Liver (tissue), 8 donors: ENCODE measurements at regions not wholly inside any gene's neighbourhood (a gene's known extent, or its start where the extent isn't known, plus 50 kb on each side); places are given as distances from the start of the nearest gene placed in this dataset.
"Not testable (repeated sequence)": the region's sequence is repeated elsewhere in the genome, so short reads cannot be mapped to it uniquely, and the experiment has no call there.

ENCODE experiments used
- DNase-seq: peaks from one replicate; pipeline ENCODE4 v3.0.0-alpha.2; 2017; ENCODE audit warnings: low spot score
- H3K27ac ChIP-seq, 2 donors: one replicate each; pipeline ENCODE4 v1.7.0; 2013; ENCODE audit warnings: inconsistent platforms in 2 of 2, low read length in 2 of 2, control low read depth in 1 of 2, low read depth in 1 of 2, mild to moderate bottlenecking in 1 of 2
- H3K27me3 ChIP-seq, 4 donors: one replicate each; pipeline versions ENCODE4 v1.6.1 to v1.7.0; 2013; ENCODE audit warnings: low read length in 3 of 4, inconsistent platforms in 1 of 4, mild to moderate bottlenecking in 1 of 4, moderate library complexity in 1 of 4; ENCODE audit not compliant: control insufficient read depth in 4 of 4, insufficient read depth in 4 of 4
- H3K36me3 ChIP-seq, 4 donors: one replicate each; pipeline versions ENCODE4 v1.6.1 to v1.7.0; 2013; ENCODE audit warnings: low read length in 3 of 4, mild to moderate bottlenecking in 3 of 4, low read depth in 1 of 4, moderate library complexity in 1 of 4; ENCODE audit not compliant: control insufficient read depth in 4 of 4, insufficient read depth in 3 of 4
- H3K4me1 ChIP-seq, 4 donors: one replicate each; pipeline versions ENCODE4 v1.6.1 to v1.7.0; 2013; ENCODE audit warnings: low read length in 3 of 4, mild to moderate bottlenecking in 3 of 4, moderate library complexity in 1 of 4; ENCODE audit not compliant: control insufficient read depth in 4 of 4, insufficient read depth in 4 of 4
- H3K4me3 ChIP-seq, 3 donors: one replicate each; pipeline versions ENCODE4 v1.6.1 to v1.7.0; 2013; ENCODE audit warnings: low read length in 3 of 3, control low read depth in 1 of 3, low read depth in 1 of 3, mild to moderate bottlenecking in 1 of 3
- H3K9ac ChIP-seq, 2 donors: one replicate each; pipeline ENCODE4 v1.7.0; 2013; ENCODE audit warnings: low read length in 2 of 2, mild to moderate bottlenecking in 2 of 2, moderate library complexity in 2 of 2, control low read depth in 1 of 2, low read depth in 1 of 2
- H3K9me3 ChIP-seq, 4 donors: one replicate each; pipeline versions ENCODE4 v1.6.1 to v1.7.0; 2013; ENCODE audit warnings: low read length in 3 of 4; ENCODE audit not compliant: control insufficient read depth in 4 of 4
- CTCF ChIP-seq: fragments of 150-350 bp; IDR thresholded peaks from 2 replicates; pipeline ENCODE4 v1.5.1; 2017; ENCODE audit warnings: improper control_type of control experiment, low read depth, low read length; ENCODE audit not compliant: missing input control
- FOXA1 ChIP-seq: IDR thresholded peaks from 2 replicates; pipeline ENCODE4 v1.6.1; 2016; ENCODE audit warnings: antibody characterized with exemption
- FOXA2 ChIP-seq: IDR thresholded peaks from 2 replicates; pipeline ENCODE4 v1.6.1; 2016; ENCODE audit warnings: antibody characterized with exemption
- GABPA ChIP-seq, 2 donors: IDR thresholded peaks in 1 of 2; conservative IDR thresholded peaks in 1 of 2; 2 replicates each; pipeline ENCODE4 v1.6.1; 2016; ENCODE audit warnings: antibody characterized with exemption in 2 of 2, mild to moderate bottlenecking in 1 of 2, moderate library complexity in 1 of 2
- HNF4A ChIP-seq, 2 donors: conservative IDR thresholded peaks; 2 replicates each; pipeline ENCODE4 v1.6.1; 2016; ENCODE audit warnings: antibody characterized with exemption in 2 of 2, mild to moderate bottlenecking in 2 of 2
- HNF4G ChIP-seq: IDR thresholded peaks from 2 replicates; pipeline ENCODE4 v1.6.1; 2016; ENCODE audit warnings: antibody characterized with exemption
- JUND ChIP-seq, 2 donors: IDR thresholded peaks; 2 replicates each; pipeline ENCODE4 v1.6.1; 2016; ENCODE audit warnings: antibody characterized with exemption in 2 of 2
- MAX ChIP-seq: IDR thresholded peaks from 2 replicates; pipeline ENCODE4 v1.6.1; 2016; ENCODE audit warnings: antibody characterized with exemption
- NR2F2 ChIP-seq: IDR thresholded peaks from 2 replicates; pipeline ENCODE4 v1.6.1; 2016; ENCODE audit warnings: antibody characterized with exemption
- RAD21 ChIP-seq, 2 donors: IDR thresholded peaks; 2 replicates each; pipeline ENCODE4 v1.6.1; 2016; ENCODE audit warnings: antibody characterized with exemption in 2 of 2, mild to moderate bottlenecking in 2 of 2
- REST ChIP-seq: IDR thresholded peaks from 2 replicates; pipeline ENCODE4 v1.6.1; 2016; ENCODE audit warnings: antibody characterized with exemption, mild to moderate bottlenecking
- RXRA ChIP-seq, 2 donors: IDR thresholded peaks; 2 replicates each; pipeline ENCODE4 v1.6.1; 2017 to 2018; ENCODE audit warnings: antibody characterized with exemption in 2 of 2, mild to moderate bottlenecking in 1 of 2
- SP1 ChIP-seq: IDR thresholded peaks from 2 replicates; pipeline ENCODE4 v1.6.1; 2018; ENCODE audit warnings: antibody characterized with exemption, mild to moderate bottlenecking
- TAF1 ChIP-seq: conservative IDR thresholded peaks from 2 replicates; pipeline ENCODE4 v1.6.1; 2016; ENCODE audit warnings: antibody characterized with exemption, mild to moderate bottlenecking
- YY1 ChIP-seq: IDR thresholded peaks from 2 replicates; pipeline ENCODE4 v1.6.1; 2016; ENCODE audit warnings: antibody characterized with exemption, mild to moderate bottlenecking
- ZBTB33 ChIP-seq: IDR thresholded peaks from 2 replicates; pipeline ENCODE4 v1.6.1; 2016; ENCODE audit warnings: antibody characterized with exemption
- WGBS: extraction: QIAGEN DNeasy Blood & Tissue Kit; methylation state at CpG from one replicate; pipeline ENCODE4 v1.1.7; 2013; 5-methylcytosine and 5-hydroxymethylcytosine counted together
- donor health status: healthy.
- donor health status: healthy.
- donor health status: healthy.
- donor health status: healthy.
- donor health status: healthy.

GRCh38 chr4:116151371-116151770, 934.0 kb downstream of the TRAM1L1 start:
- H3K27ac ChIP-seq, H3K4me1 ChIP-seq, H3K27me3 ChIP-seq, DNase-seq, H3K4me3 ChIP-seq, H3K36me3 ChIP-seq, H3K9ac ChIP-seq, H3K9me3 ChIP-seq: not testable (repeated sequence)
- 86% methylated on average over 9 of the region's 9 CpGs for WGBS

GRCh38 chr4:116150152-116150551, 935.2 kb downstream of the TRAM1L1 start:
- Histone ChIP-seq H3K4me1 (no peaks in the 10 kb centered on the region), H3K4me3 (no peak overlapping the region), H3K9me3 (no peaks in the 10 kb centered on the region), H3K27ac (no peak overlapping the region), H3K9ac (no peak overlapping the region), H3K27me3 (no peaks in the 10 kb centered on the region), H3K36me3 (no peaks in the 10 kb centered on the region)
- TF ChIP-seq SP1 (no peak), ZBTB33 (no peak), FOXA2 (no peak), NR2F2 (no peak), GABPA (IDR thresholded peaks at IDR 0.05 in 1 of 2, conservative IDR thresholded peaks at IDR 0.05 in 1 of 2) (no peak), CTCF (no peak), RXRA (IDR thresholded peaks at IDR 0.05) (no peak), JUND (IDR thresholded peaks at IDR 0.05) (no peak), RAD21 (IDR thresholded peaks at IDR 0.05) (no peak), TAF1 (no peak), MAX (no peak), HNF4G (no peak), HNF4A (conservative IDR thresholded peaks at IDR 0.05) (no peak), YY1 (no peak), FOXA1 (no peak), REST (no peak)
- DNase-seq, result no peak
- 85% methylated on average over 1 of the region's 1 CpG for whole genome bisulfite sequencing
